ENCODE measurements at regions not wholly inside any gene's neighbourhood (a gene's known extent, or its start where the extent isn't known, plus 50 kb on each side); places are given as distances from the start of the nearest gene placed in this dataset.

DNA sequence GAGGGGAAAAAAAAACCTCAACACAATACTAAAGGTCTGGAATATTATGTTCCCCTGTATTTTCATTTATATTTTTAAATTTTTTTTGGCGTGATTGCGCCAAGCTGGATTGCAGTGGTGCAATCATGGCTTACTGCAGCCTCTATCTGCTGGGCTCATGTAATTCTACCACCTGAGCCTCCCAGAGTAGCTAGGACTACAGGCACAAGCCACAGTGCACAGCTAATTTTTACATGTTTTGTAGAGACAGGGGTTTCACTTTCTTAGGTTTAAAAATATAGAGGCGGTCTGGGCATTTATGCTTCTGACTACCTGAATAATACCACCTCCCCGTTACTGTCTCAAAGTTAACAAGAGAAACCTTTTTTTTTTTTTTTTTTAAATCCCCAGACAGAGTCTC, 51.1 kb upstream of the MAP4 start:
- TF ChIP-seq CTCF (IDR thresholded peaks at IDR 0.05; ENCODE audit: insufficient read depth, low read length): no peak
- no peak for TF ChIP-seq REST (IDR thresholded peaks at IDR 0.05; ENCODE audit: insufficient replicate concordance, low read depth)
